Hepatocyte (in vitro differentiated cells): ENCODE measurements at regions not wholly inside any gene's neighbourhood (a gene's known extent, or its start where the extent isn't known, plus 50 kb on each side); places are given as distances from the start of the nearest gene placed in this dataset.

Experiments
- DNase-seq: peaks from one replicate; pipeline ENCODE4 v3.0.0-alpha.2; 2016; ENCODE audit warnings: low spot score
- H2AFZ ChIP-seq: fragments of 200-600 bp; sonication (generic); 2 replicates; pipeline ENCODE4 v1.6.0; 2016; ENCODE audit warnings: antibody characterized with exemption, mild to moderate bottlenecking
- H3K27ac ChIP-seq: fragments of 200-600 bp; sonication (generic); 2 replicates; pipeline ENCODE4 v1.5.1; 2016; ENCODE audit warnings: mild to moderate bottlenecking
- H3K27me3 ChIP-seq: fragments of 200-600 bp; sonication (generic); 2 replicates; pipeline ENCODE4 v1.6.1; 2016
- H3K36me3 ChIP-seq: fragments of 200-600 bp; sonication (generic); replicated peaks from 2 replicates; pipeline ENCODE4 v1.5.1; 2016; ENCODE audit warnings: low read depth; ENCODE audit not compliant: insufficient read depth
- H3K4me1 ChIP-seq: fragments of 200-600 bp; sonication (generic); 2 replicates; pipeline ENCODE4 v1.5.1; 2016; ENCODE audit warnings: mild to moderate bottlenecking, moderate library complexity; ENCODE audit not compliant: insufficient read depth
- H3K4me2 ChIP-seq: fragments of 200-600 bp; sonication (generic); 2 replicates; pipeline ENCODE4 v1.6.0; 2016
- H3K4me3 ChIP-seq: fragments of 200-600 bp; sonication (generic); 2 replicates; pipeline ENCODE4 v1.5.1; 2016; ENCODE audit warnings: mild to moderate bottlenecking
- H3K79me2 ChIP-seq: fragments of 200-600 bp; sonication (generic); 2 replicates; pipeline ENCODE4 v1.6.0; 2017; ENCODE audit warnings: mild to moderate bottlenecking
- H3K9me2 ChIP-seq: fragments of 200-600 bp; sonication (generic); replicated peaks from 2 replicates; pipeline ENCODE4 v1.6.0; 2017; ENCODE audit warnings: mild to moderate bottlenecking; ENCODE audit not compliant: insufficient read depth
- H3K9me3 ChIP-seq: fragments of 200-600 bp; sonication (generic); 2 replicates; pipeline ENCODE4 v1.5.1; 2016; ENCODE audit warnings: low read depth, mild to moderate bottlenecking
- H4K20me1 ChIP-seq: fragments of 200-600 bp; sonication (generic); 2 replicates; pipeline ENCODE4 v1.6.0; 2016; ENCODE audit warnings: mild to moderate bottlenecking; ENCODE audit not compliant: insufficient read depth, poor library complexity, severe bottlenecking
- EZH2 ChIP-seq: fragments of 200-600 bp; sonication (generic); IDR thresholded peaks from 2 replicates; pipeline ENCODE4 v1.6.1; 2016; ENCODE audit warnings: antibody characterized with exemption, mild to moderate bottlenecking, borderline replicate concordance
- EZH2phosphoT487 ChIP-seq: fragments of 200-600 bp; sonication (generic); IDR thresholded peaks from one replicate; pipeline ENCODE4 v1.6.1; 2018; ENCODE audit warnings: antibody characterized with exemption, mild to moderate bottlenecking, low read depth, moderate library complexity; ENCODE audit not compliant: unreplicated experiment, severe bottlenecking
- WGBS: methylation state at CpG from one replicate; pipeline ENCODE4 v1.1.6; 2016; ENCODE audit warnings: low lambda C conversion rate; ENCODE audit errors: missing lambda C conversion rate; 5-methylcytosine and 5-hydroxymethylcytosine counted together
- TF ChIP-seq, protein P1 (sequence below): fragments of 200-600 bp; sonication (generic); IDR thresholded peaks from 2 replicates; pipeline ENCODE4 v1.5.1; 2016; ENCODE audit warnings: antibody characterized with exemption, mild to moderate bottlenecking; ENCODE audit not compliant: poor library complexity

DNA sequence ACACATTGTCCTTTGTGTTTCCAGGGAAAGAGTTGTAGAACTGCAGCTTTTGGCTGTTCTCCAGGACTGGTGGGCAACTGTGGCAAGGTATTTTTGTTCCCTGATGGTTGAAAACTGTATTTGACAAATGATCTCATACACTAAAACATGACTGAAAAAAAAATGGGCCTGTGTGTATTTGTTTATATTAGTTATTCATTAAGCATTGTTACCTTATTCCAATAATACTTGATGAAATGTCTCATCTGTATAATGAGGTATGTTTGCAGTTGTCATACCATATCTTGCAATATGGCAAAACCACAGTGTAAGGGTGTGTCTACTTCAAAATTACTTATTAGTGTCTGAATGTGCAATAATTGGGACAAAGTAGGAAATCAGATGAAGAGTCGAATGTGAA, 479.4 kb upstream of the NOVA1 start:
- Histone ChIP-seq H3K79me2 (no peaks in the 10 kb centered on the region), H3K9me2 (no peaks in the 10 kb centered on the region), H3K27me3 (no peaks in the 10 kb centered on the region), H3K4me2 (no peak overlapping the region), H4K20me1 (no peaks in the 10 kb centered on the region), H3K27ac (no peak overlapping the region), H3K4me3 (no peak overlapping the region), H3K36me3 (no peaks in the 10 kb centered on the region), H3K4me1 (no peaks in the 10 kb centered on the region), H3K9me3 (no peaks in the 10 kb centered on the region), H2AFZ (no peak overlapping the region)
- DNase-seq, result no peak
- WGBS, result 69% methylated on average over 1 of the region's 1 CpG
- TF ChIP-seq EZH2 (no peak), EZH2phosphoT487 (no peak)
- TF ChIP-seq, protein P1, sequence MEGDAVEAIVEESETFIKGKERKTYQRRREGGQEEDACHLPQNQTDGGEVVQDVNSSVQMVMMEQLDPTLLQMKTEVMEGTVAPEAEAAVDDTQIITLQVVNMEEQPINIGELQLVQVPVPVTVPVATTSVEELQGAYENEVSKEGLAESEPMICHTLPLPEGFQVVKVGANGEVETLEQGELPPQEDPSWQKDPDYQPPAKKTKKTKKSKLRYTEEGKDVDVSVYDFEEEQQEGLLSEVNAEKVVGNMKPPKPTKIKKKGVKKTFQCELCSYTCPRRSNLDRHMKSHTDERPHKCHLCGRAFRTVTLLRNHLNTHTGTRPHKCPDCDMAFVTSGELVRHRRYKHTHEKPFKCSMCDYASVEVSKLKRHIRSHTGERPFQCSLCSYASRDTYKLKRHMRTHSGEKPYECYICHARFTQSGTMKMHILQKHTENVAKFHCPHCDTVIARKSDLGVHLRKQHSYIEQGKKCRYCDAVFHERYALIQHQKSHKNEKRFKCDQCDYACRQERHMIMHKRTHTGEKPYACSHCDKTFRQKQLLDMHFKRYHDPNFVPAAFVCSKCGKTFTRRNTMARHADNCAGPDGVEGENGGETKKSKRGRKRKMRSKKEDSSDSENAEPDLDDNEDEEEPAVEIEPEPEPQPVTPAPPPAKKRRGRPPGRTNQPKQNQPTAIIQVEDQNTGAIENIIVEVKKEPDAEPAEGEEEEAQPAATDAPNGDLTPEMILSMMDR, result no peak

DNA sequence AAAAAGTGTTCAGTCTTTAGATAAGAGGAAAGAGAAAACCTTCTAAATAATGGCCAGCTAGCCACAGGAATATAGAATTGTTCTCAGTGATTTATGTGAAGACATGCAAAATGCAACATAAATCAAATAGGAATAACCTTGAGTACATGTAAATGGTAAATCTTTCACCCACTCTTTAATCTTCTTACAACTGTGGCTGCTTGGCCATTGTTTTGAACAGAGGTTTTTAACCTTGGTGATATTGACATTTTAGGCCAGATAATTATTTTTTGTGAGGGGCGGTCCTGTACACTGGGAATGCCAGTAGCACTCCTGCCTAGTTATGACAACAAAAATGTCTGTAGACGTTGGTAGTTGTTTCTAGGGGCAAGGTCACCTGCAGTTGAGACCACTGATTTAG, 479.9 kb upstream of the NOVA1 start:
- Histone ChIP-seq H3K27me3 (no peaks in the 10 kb centered on the region), H3K79me2 (no peaks in the 10 kb centered on the region), H2AFZ (no peak overlapping the region), H4K20me1 (no peaks in the 10 kb centered on the region), H3K27ac (no peak overlapping the region), H3K4me1 (no peaks in the 10 kb centered on the region), H3K4me3 (no peak overlapping the region), H3K4me2 (no peak overlapping the region), H3K36me3 (no peaks in the 10 kb centered on the region), H3K9me2 (no peaks in the 10 kb centered on the region), H3K9me3 (no peaks in the 10 kb centered on the region)
- no peak for TF ChIP-seq EZH2phosphoT487
- no peak for TF ChIP-seq EZH2
- TF ChIP-seq, protein P1, result no peak
- 28% methylated on average over 2 of the region's 2 CpGs for WGBS
- no peak for DNase-seq

DNA sequence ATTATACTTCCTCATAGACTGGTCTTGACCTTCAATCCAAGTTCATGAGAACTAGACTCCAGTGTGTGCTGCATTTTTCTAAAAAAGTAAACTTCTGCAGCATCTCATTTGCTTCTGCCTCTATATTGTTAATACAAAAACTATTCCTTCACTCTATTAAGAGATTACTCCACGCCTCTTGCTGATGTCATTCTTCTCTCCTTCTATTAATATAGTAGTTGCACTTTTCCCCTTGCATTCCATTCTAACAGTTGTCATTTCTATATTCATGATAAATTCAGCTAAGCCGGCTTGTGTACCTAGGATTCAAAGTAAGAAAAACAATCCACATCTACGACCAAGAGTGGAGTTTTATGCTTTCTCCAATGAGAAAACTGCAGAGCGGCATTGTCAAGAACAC, 480.4 kb upstream of the NOVA1 start:
- Histone ChIP-seq H3K9me2 (no peaks in the 10 kb centered on the region), H3K4me2 (no peak overlapping the region), H3K79me2 (no peaks in the 10 kb centered on the region), H3K4me3 (no peak overlapping the region), H3K27ac (no peak overlapping the region), H3K4me1 (no peaks in the 10 kb centered on the region), H3K36me3 (no peaks in the 10 kb centered on the region), H3K27me3 (no peaks in the 10 kb centered on the region), H4K20me1 (no peaks in the 10 kb centered on the region), H3K9me3 (no peaks in the 10 kb centered on the region), H2AFZ (no peak overlapping the region)
- 92% methylated on average over 4 of the region's 4 CpGs for WGBS
- DNase-seq, result no peak
- no peak for TF ChIP-seq EZH2
- no peak for TF ChIP-seq EZH2phosphoT487
- TF ChIP-seq, protein P1, result no peak

DNA sequence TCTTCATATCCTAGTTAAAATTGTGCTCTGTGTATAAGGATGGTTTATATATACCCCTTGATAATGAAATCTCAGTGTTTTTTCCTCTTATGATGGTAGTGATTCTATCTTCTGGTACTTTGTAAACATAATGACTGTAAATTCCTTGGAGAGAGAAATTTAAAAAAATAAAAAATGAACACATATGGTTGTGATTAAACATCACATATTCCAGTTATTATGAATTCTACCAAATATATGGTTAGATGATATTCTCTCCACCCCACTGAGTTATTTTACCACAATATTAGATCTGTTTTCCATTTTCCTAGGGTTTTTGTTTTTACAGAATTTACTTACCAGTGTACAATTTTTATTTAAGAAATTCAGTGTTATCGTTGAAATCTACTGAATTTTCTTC, 481.9 kb upstream of the NOVA1 start:
- no peaks in the 10 kb centered on the region for H3K9me2 ChIP-seq
- no peak for DNase-seq
- WGBS, result 88% methylated on average over 1 of the region's 1 CpG
- no peaks in the 10 kb centered on the region for H3K27me3 ChIP-seq
- H2AFZ ChIP-seq, result no peak overlapping the region
- TF ChIP-seq, protein P1, result no peak
- TF ChIP-seq EZH2 (no peak), EZH2phosphoT487 (no peak)
- H3K36me3 ChIP-seq, result no peaks in the 10 kb centered on the region
- no peaks in the 10 kb centered on the region for H3K79me2 ChIP-seq
- H3K4me1 ChIP-seq, result no peaks in the 10 kb centered on the region
- H3K4me3 ChIP-seq, result no peak overlapping the region
- no peaks in the 10 kb centered on the region for H3K9me3 ChIP-seq
- no peaks in the 10 kb centered on the region for H4K20me1 ChIP-seq
- H3K4me2 ChIP-seq, result no peak overlapping the region
- H3K27ac ChIP-seq, result no peak overlapping the region
